ENCODE measurements at regions not wholly inside any gene's neighbourhood (a gene's known extent, or its start where the extent isn't known, plus 50 kb on each side); places are given as distances from the start of the nearest gene placed in this dataset.

GRCh38 chr1:170823120-170823519, 112.2 kb upstream of the MROH9 start:
- Histone ChIP-seq H3K4me2 (ENCODE audit: control insufficient read depth, extremely low read depth, insufficient read depth, low read depth, low read length) (no peak overlapping the region), H3K36me3 (ENCODE audit: control insufficient read depth in 2 of 2, extremely low read depth in 1 of 2, insufficient read depth in 2 of 2, low read length in 2 of 2) (no peaks in the 10 kb centered on the region), H3K4me3 (ENCODE audit: control insufficient read depth in 2 of 3, extremely low read depth in 1 of 3, insufficient read depth in 2 of 3, low read depth in 1 of 3, low read length in 3 of 3) (no peak overlapping the region), H3K9me3 (ENCODE audit: control insufficient read depth, low read depth, low read length) (no peaks in the 10 kb centered on the region), H3K27ac (ENCODE audit: control insufficient read depth, insufficient read depth, low read length) (no peak overlapping the region), H4K20me1 (ENCODE audit: control insufficient read depth, extremely low read depth, insufficient read depth, low read length) (no peaks in the 10 kb centered on the region), H2AFZ (ENCODE audit: control insufficient read depth, low read length) (no peak overlapping the region), H3K27me3 (ENCODE audit: control insufficient read depth, extremely low read depth, insufficient read depth, low read length) (no peaks in the 10 kb centered on the region), H3K9ac (ENCODE audit: control insufficient read depth, extremely low read depth, insufficient read depth, low read length) (no peak overlapping the region), H3K4me1 (ENCODE audit: control insufficient read depth, extremely low read depth, insufficient read depth, low read length) (no peaks in the 10 kb centered on the region), H3K9me1 (ENCODE audit: control insufficient read depth, extremely low read depth, insufficient read depth, low read length) (no peaks in the 10 kb centered on the region), H3K79me2 (ENCODE audit: control insufficient read depth, insufficient read depth, low read length) (no peaks in the 10 kb centered on the region)
- TF ChIP-seq CTCF (optimal IDR thresholded peaks at IDR 0.05 in 1 of 3, IDR thresholded peaks at IDR 0.05 in 1 of 3, conservative IDR thresholded peaks at IDR 0.05 in 1 of 3; ENCODE audit: extremely low read depth in 1 of 3, insufficient read depth in 2 of 3, low read length in 3 of 3): no peak
- TF ChIP-seq EZH2 (IDR thresholded peaks at IDR 0.05; ENCODE audit: low read length): no peak
- DNase-seq (ENCODE audit: low read depth, low spot score) (no peak), FAIRE-seq (no peak)
- dilution Hi-C loops (cut with MboI; ENCODE audit: extremely low pct_ligation_motif_present, low sequenced_read_pairs): no loop called here

- H3K9me3 ChIP-seq (ENCODE audit: control insufficient read depth, low read depth, low read length): no peaks in the 10 kb centered on the region
- H3K4me2 ChIP-seq (ENCODE audit: control insufficient read depth, extremely low read depth, insufficient read depth, low read depth, low read length): no peak overlapping the region
- no peaks in the 10 kb centered on the region for H3K4me1 ChIP-seq (ENCODE audit: control insufficient read depth, extremely low read depth, insufficient read depth, low read length)
- no peak for FAIRE-seq
- H3K36me3 ChIP-seq (ENCODE audit: control insufficient read depth in 2 of 2, extremely low read depth in 1 of 2, insufficient read depth in 2 of 2, low read length in 2 of 2): no peaks in the 10 kb centered on the region
- H2AFZ ChIP-seq (ENCODE audit: control insufficient read depth, low read length): no peak overlapping the region
- TF ChIP-seq CTCF (optimal IDR thresholded peaks at IDR 0.05 in 1 of 3, IDR thresholded peaks at IDR 0.05 in 1 of 3, conservative IDR thresholded peaks at IDR 0.05 in 1 of 3; ENCODE audit: extremely low read depth in 1 of 3, insufficient read depth in 2 of 3, low read length in 3 of 3) (no peak), EZH2 (IDR thresholded peaks at IDR 0.05; ENCODE audit: low read length) (no peak)
- no peak overlapping the region for H3K27ac ChIP-seq (ENCODE audit: control insufficient read depth, insufficient read depth, low read length)
- H3K9ac ChIP-seq (ENCODE audit: control insufficient read depth, extremely low read depth, insufficient read depth, low read length): no peak overlapping the region
- no peaks in the 10 kb centered on the region for H3K79me2 ChIP-seq (ENCODE audit: control insufficient read depth, insufficient read depth, low read length)
- no peaks in the 10 kb centered on the region for H3K27me3 ChIP-seq (ENCODE audit: control insufficient read depth, extremely low read depth, insufficient read depth, low read length)
- H3K4me3 ChIP-seq (ENCODE audit: control insufficient read depth in 2 of 3, extremely low read depth in 1 of 3, insufficient read depth in 2 of 3, low read depth in 1 of 3, low read length in 3 of 3): no peak overlapping the region
- no peak for DNase-seq (ENCODE audit: low read depth, low spot score)
- dilution Hi-C loops (cut with MboI; ENCODE audit: extremely low pct_ligation_motif_present, low sequenced_read_pairs): no loop called here
- no peaks in the 10 kb centered on the region for H3K9me1 ChIP-seq (ENCODE audit: control insufficient read depth, extremely low read depth, insufficient read depth, low read length)
- no peaks in the 10 kb centered on the region for H4K20me1 ChIP-seq (ENCODE audit: control insufficient read depth, extremely low read depth, insufficient read depth, low read length)
These were observed 104.1 kb upstream of the MROH9 start for GRCh38 chr1:170831276-170831675.
